ENCODE measurements at regions not wholly inside any gene's neighbourhood (a gene's known extent, or its start where the extent isn't known, plus 50 kb on each side); places are given as distances from the start of the nearest gene placed in this dataset.

GRCh38 chr2:183829931-183830330 is 705.7 kb downstream of the NUP35 start:
- DNase-seq (ENCODE audit: low read depth, low spot score) (no peak), ATAC-seq (no peak)
- no peaks in the 10 kb centered on the region for H3K27me3 ChIP-seq (ENCODE audit: insufficient read depth, low read length)
- H4K20me1 ChIP-seq (ENCODE audit: insufficient read depth) = no peaks in the 10 kb centered on the region
- no peak overlapping the region for H3K27ac ChIP-seq (ENCODE audit: low read depth, low read length)
- H3K4me3 ChIP-seq (replicated peaks in 1 of 2; ENCODE audit: low read depth in 1 of 2, low read length in 2 of 2) = no peak overlapping the region
- no peaks in the 10 kb centered on the region for H3K9me2 ChIP-seq (ENCODE audit: insufficient read depth)
- H3K36me3 ChIP-seq (ENCODE audit: control insufficient read depth in 1 of 2, insufficient read depth in 2 of 2, low read length in 2 of 2) = no peaks in the 10 kb centered on the region
- TF ChIP-seq RAD21 (IDR thresholded peaks at IDR 0.05; ENCODE audit: low read depth) (no peak), MAX (IDR thresholded peaks at IDR 0.05) (no peak), SIN3A (IDR thresholded peaks at IDR 0.05; ENCODE audit: low read depth) (no peak), CEBPB (IDR thresholded peaks at IDR 0.05; ENCODE audit: low read depth) (no peak), CTCF (IDR thresholded peaks at IDR 0.05 in 2 of 3, conservative IDR thresholded peaks at IDR 0.05 in 1 of 3; ENCODE audit: borderline replicate concordance in 1 of 3, insufficient read depth in 1 of 3, low read depth in 2 of 3, low read length in 2 of 3) (no peak), FOSL1 (IDR thresholded peaks at IDR 0.05; ENCODE audit: low read depth) (no peak), REST (IDR thresholded peaks at IDR 0.05; ENCODE audit: low read depth) (no peak), YY1 (IDR thresholded peaks at IDR 0.05; ENCODE audit: extremely low read depth, insufficient replicate concordance, low read depth, low read length) (no peak), ZBTB33 (IDR thresholded peaks at IDR 0.05; ENCODE audit: extremely low read depth, insufficient replicate concordance, low read length) (no peak), JUND (IDR thresholded peaks at IDR 0.05) (no peak), ATF3 (IDR thresholded peaks at IDR 0.05) (no peak), EZH2phosphoT487 (IDR thresholded peaks at IDR 0.05; ENCODE audit: borderline replicate concordance) (no peak), SP1 (IDR thresholded peaks at IDR 0.05; ENCODE audit: low read depth) (no peak), POLR2AphosphoS5 (IDR thresholded peaks at IDR 0.05; ENCODE audit: low read depth, low read length) (no peak), ZNF274 (IDR thresholded peaks at IDR 0.05; ENCODE audit: low read depth, low read length) (no peak), ELF1 (IDR thresholded peaks at IDR 0.05; ENCODE audit: borderline replicate concordance, low read depth) (no peak), POLR2A (IDR thresholded peaks at IDR 0.05; ENCODE audit: borderline replicate concordance, extremely low read depth, insufficient read depth, insufficient read length) (no peak), CBX3 (IDR thresholded peaks at IDR 0.05; ENCODE audit: low read depth) (no peak)
- no peaks in the 10 kb centered on the region for H3K4me1 ChIP-seq (ENCODE audit: control insufficient read depth in 1 of 2, insufficient read depth in 2 of 2, low read length in 2 of 2)
- no peaks in the 10 kb centered on the region for H3K79me2 ChIP-seq (ENCODE audit: insufficient read depth, low read length)
- no TSS peak for BruUV-seq (replicated peaks)
- intact Hi-C loops (cut with micrococcal nuclease) = no loop called here
- H3K9ac ChIP-seq (ENCODE audit: low read length) = no peak overlapping the region
- RAD21 ChIA-PET (ENCODE audit: low non-redundant PET in 1 of 2, low total read pairs in 2 of 2, uncharacterized antibody in 2 of 2, unreplicated experiment in 2 of 2) = no interaction called here
- no peak overlapping the region for H2AFZ ChIP-seq (ENCODE audit: low read depth, low read length, poor library complexity, severe bottlenecking)
- POLR2A ChIA-PET = no interaction called here
- H3K9me3 ChIP-seq (ENCODE audit: control insufficient read depth in 1 of 2, insufficient read depth in 1 of 2, low read depth in 1 of 2, low read length in 2 of 2) = peaks cover 0 to 6% of the 10 kb centered on the region in 2 experiments; a peak in 1 of 4 replicates
- CTCF ChIA-PET = no interaction called here
- H3K4me2 ChIP-seq (ENCODE audit: low read length) = no peak overlapping the region
